PC-9 (cell line): ENCODE measurements at regions not wholly inside any gene's neighbourhood (a gene's known extent, or its start where the extent isn't known, plus 50 kb on each side); places are given as distances from the start of the nearest gene placed in this dataset.

Source experiments
- CTCF ChIP-seq: fragments of 200-600 bp; sonication (generic); conservative IDR thresholded peaks from 2 replicates; pipeline ENCODE4 v1.6.1; 2017; ENCODE audit warnings: mixed run types, antibody characterized with exemption, mild to moderate bottlenecking, moderate library complexity
- EZH2 ChIP-seq: fragments of 200-600 bp; sonication (generic); IDR thresholded peaks from 2 replicates; pipeline ENCODE4 v1.8.0; 2017; ENCODE audit warnings: antibody characterized with exemption, low read depth

GRCh38 chr1:245098924-245099323, 55.9 kb upstream of the KIF26B start:
- TF ChIP-seq CTCF (no peak), EZH2 (no peak)
